Endothelial cell (in vitro differentiated cells): ENCODE measurements at regions not wholly inside any gene's neighbourhood (a gene's known extent, or its start where the extent isn't known, plus 50 kb on each side); places are given as distances from the start of the nearest gene placed in this dataset.

Source experiments
- DNase-seq: peaks from one replicate; pipeline ENCODE4 v3.0.0; 2021; ENCODE audit warnings: low spot score
- H3K27ac Mint-ChIP-seq: one replicate; pipeline ENCODE4 v1.8.0; 2021; ENCODE audit warnings: mixed read lengths, inconsistent platforms; ENCODE audit not compliant: unreplicated experiment
- H3K27me3 Mint-ChIP-seq: one replicate; pipeline ENCODE4 v1.8.0; 2021; ENCODE audit warnings: mild to moderate bottlenecking, moderate library complexity, mixed read lengths, inconsistent platforms; ENCODE audit not compliant: unreplicated experiment
- H3K36me3 Mint-ChIP-seq: one replicate; pipeline ENCODE4 v1.8.0; 2021; ENCODE audit warnings: mild to moderate bottlenecking, low read depth, mixed read lengths, inconsistent platforms; ENCODE audit not compliant: unreplicated experiment
- H3K4me1 Mint-ChIP-seq: one replicate; pipeline ENCODE4 v1.8.0; 2021; ENCODE audit warnings: mild to moderate bottlenecking, mixed read lengths, inconsistent platforms; ENCODE audit not compliant: unreplicated experiment
- H3K4me3 Mint-ChIP-seq: one replicate; pipeline ENCODE4 v1.8.0; 2021; ENCODE audit warnings: mild to moderate bottlenecking, mixed read lengths, inconsistent platforms; ENCODE audit not compliant: unreplicated experiment
- H3K9me3 Mint-ChIP-seq: one replicate; pipeline ENCODE4 v1.8.0; 2021; ENCODE audit warnings: mixed read lengths, inconsistent platforms; ENCODE audit not compliant: unreplicated experiment
- TF ChIP-seq, protein P1 (sequence below): fragments of 200-600 bp; sonication (generic); IDR thresholded peaks from one replicate; pipeline ENCODE4 v1.5.0; 2021; ENCODE audit warnings: antibody characterized with exemption; ENCODE audit not compliant: unreplicated experiment

DNA sequence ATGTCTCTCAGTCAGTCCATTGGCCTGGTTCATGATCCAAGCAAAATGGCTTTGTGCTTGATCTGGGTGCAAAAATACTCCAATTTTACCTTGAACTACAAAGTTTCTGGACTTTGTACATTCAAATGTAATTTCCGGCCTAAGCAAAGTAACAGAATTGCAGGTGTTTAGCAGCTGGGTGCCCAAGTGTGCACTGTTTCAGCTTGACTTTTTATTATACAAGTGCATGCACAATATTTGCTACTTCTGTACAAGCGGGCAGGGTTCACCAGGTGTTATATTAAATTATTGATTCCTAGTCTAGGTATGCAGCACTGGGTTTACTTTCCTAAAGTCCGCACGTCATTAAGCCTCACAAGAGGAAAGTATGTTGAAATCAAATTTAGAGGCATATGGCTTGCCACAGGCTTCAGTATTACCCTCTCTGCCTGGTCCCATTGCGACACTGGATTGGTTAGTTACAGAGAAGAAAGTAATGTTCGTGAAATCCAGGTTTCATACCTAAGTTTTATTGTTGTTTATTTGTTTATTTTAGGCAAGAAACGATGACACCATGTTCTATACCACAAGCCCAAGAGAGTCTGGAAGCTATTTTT is 376.9 kb upstream of the CTSO start:
- no peak overlapping the region for H3K27ac Mint-ChIP-seq
- H3K4me1 Mint-ChIP-seq = no peaks in the 10 kb centered on the region
- no peaks in the 10 kb centered on the region for H3K27me3 Mint-ChIP-seq
- no peak overlapping the region for H3K4me3 Mint-ChIP-seq
- no peaks in the 10 kb centered on the region for H3K9me3 Mint-ChIP-seq
- DNase-seq = no peak
- TF ChIP-seq, protein P1, sequence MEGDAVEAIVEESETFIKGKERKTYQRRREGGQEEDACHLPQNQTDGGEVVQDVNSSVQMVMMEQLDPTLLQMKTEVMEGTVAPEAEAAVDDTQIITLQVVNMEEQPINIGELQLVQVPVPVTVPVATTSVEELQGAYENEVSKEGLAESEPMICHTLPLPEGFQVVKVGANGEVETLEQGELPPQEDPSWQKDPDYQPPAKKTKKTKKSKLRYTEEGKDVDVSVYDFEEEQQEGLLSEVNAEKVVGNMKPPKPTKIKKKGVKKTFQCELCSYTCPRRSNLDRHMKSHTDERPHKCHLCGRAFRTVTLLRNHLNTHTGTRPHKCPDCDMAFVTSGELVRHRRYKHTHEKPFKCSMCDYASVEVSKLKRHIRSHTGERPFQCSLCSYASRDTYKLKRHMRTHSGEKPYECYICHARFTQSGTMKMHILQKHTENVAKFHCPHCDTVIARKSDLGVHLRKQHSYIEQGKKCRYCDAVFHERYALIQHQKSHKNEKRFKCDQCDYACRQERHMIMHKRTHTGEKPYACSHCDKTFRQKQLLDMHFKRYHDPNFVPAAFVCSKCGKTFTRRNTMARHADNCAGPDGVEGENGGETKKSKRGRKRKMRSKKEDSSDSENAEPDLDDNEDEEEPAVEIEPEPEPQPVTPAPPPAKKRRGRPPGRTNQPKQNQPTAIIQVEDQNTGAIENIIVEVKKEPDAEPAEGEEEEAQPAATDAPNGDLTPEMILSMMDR = no peak
- no peaks in the 10 kb centered on the region for H3K36me3 Mint-ChIP-seq

GRCh38 chr4:156329779-156330178 is 376.1 kb upstream of the CTSO start:
- Mint-ChIP-seq H3K27me3 (no peaks in the 10 kb centered on the region), H3K4me1 (no peaks in the 10 kb centered on the region), H3K27ac (no peak overlapping the region), H3K36me3 (no peaks in the 10 kb centered on the region), H3K4me3 (no peak overlapping the region), H3K9me3 (no peaks in the 10 kb centered on the region)
- TF ChIP-seq, protein P1 = no peak
- DNase-seq = no peak

DNA sequence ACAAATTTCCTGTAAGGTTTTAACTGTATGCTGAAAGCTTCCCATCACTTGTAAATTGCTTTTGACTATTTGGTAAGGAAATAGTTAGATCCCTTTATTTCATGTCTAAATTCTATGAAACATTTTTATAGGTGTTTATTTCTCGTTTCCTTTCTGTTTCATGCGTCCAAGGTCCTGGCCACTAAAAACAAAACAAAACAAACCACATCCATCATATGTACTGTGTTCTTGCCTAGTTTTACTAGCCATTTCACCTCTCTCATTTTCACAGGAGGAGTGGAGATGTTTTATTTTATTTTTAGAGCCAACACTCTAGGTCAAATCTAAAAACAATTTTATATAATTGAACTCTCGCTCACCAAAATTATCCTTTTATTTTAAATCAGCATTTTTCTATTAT is 375.2 kb upstream of the CTSO start:
- H3K4me3 Mint-ChIP-seq = no peak overlapping the region
- DNase-seq = no peak
- no peaks in the 10 kb centered on the region for H3K9me3 Mint-ChIP-seq
- TF ChIP-seq, protein P1 = no peak
- H3K27me3 Mint-ChIP-seq = no peaks in the 10 kb centered on the region
- no peak overlapping the region for H3K27ac Mint-ChIP-seq
- no peaks in the 10 kb centered on the region for H3K4me1 Mint-ChIP-seq
- H3K36me3 Mint-ChIP-seq = no peaks in the 10 kb centered on the region

DNA sequence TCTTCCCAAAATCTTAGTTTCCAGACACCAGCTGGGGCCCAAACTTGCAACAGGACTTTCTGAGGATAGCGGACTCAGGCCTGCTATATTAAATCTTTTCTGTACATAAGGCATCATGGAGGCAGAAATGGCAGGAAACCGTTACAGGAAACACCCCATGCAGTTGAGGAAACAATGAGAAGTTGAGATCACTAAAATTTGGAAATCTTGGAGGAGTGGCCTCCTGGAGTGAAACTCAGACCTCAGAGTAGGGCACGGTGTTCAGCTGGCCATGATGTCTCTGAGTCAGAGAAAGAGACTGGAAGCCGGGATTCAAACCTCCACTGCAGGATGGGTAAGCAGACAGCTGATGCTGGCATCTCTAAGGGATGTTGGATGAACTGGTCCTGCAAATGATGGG is 372.6 kb upstream of the CTSO start:
- Mint-ChIP-seq H3K4me1 (no peaks in the 10 kb centered on the region), H3K27me3 (no peaks in the 10 kb centered on the region), H3K27ac (no peak overlapping the region), H3K36me3 (no peaks in the 10 kb centered on the region), H3K4me3 (no peak overlapping the region), H3K9me3 (no peaks in the 10 kb centered on the region)
- no peak for DNase-seq
- TF ChIP-seq, protein P1 = no peak

- DNase-seq = no peak
- TF ChIP-seq, protein P1 = no peak
- no peak overlapping the region for H3K27ac Mint-ChIP-seq
- no peaks in the 10 kb centered on the region for H3K9me3 Mint-ChIP-seq
- H3K4me3 Mint-ChIP-seq = no peak overlapping the region
- no peaks in the 10 kb centered on the region for H3K27me3 Mint-ChIP-seq
- H3K4me1 Mint-ChIP-seq = no peaks in the 10 kb centered on the region
- H3K36me3 Mint-ChIP-seq = no peaks in the 10 kb centered on the region
Measured at GRCh38 chr4:156322592-156322991, 368.9 kb upstream of the CTSO start.
